IMR-90 (cell line): ENCODE measurements at regions not wholly inside any gene's neighbourhood (a gene's known extent, or its start where the extent isn't known, plus 50 kb on each side); places are given as distances from the start of the nearest gene placed in this dataset.

Experiments used
- ATAC-seq: fragments of 200-7000 bp; cut with Tn5 transposase; 2 replicates; pipeline ENCODE4 v1.9.1; 2020; ENCODE audit warnings: low read depth, mild to moderate bottlenecking, moderate library complexity
- BruUV-seq: library from RNA; stranded (reverse); fragments of 400-500 nt; replicated peaks from 2 replicates; lab custom pipeline; 2021; lab: Mats Ljungman, UMichigan
- CTCF ChIA-PET: fragments of 300-600 bp; formaldehyde crosslinking; extraction: SDS; loops from one replicate; lab custom pipeline; 2021; ENCODE audit warnings: antibody characterized with exemption; lab: Yijun Ruan, JAX
- POLR2A ChIA-PET: fragments of 300-600 bp; sonication (Branson Sonifier 250); formaldehyde crosslinking; loops from one replicate; lab custom pipeline; 2022; ENCODE audit warnings: antibody characterized with exemption; ENCODE audit not compliant: unreplicated experiment; lab: Charles Lee
- DNase-seq: peaks from one replicate; pipeline ENCODE4 v3.0.0; 2013
- H2AFZ ChIP-seq: replicated peaks from 2 replicates; pipeline ENCODE3; 2013; ENCODE audit warnings: low read length, mild to moderate bottlenecking; ENCODE audit not compliant: poor library complexity
- H2AK5ac ChIP-seq: 2 replicates; pipeline ENCODE4 v1.6.1; 2013; ENCODE audit warnings: low read depth, low read length, inconsistent platforms
- H2AK9ac ChIP-seq: replicated peaks from 2 replicates; pipeline ENCODE3; 2013; ENCODE audit warnings: mild to moderate bottlenecking, low read depth, low read length, moderate library complexity; ENCODE audit not compliant: poor library complexity
- H2BK120ac ChIP-seq: 2 replicates; pipeline ENCODE4 v1.6.1; 2013; ENCODE audit warnings: low read depth, low read length, inconsistent platforms
- H2BK15ac ChIP-seq: 3 replicates; pipeline ENCODE4 v1.6.1; 2013; ENCODE audit warnings: low read depth, low read length, inconsistent platforms
- H2BK20ac ChIP-seq: 2 replicates; pipeline ENCODE4 v1.6.1; 2013; ENCODE audit warnings: low read depth, mild to moderate bottlenecking, inconsistent platforms, low read length, moderate library complexity
- H2BK5ac ChIP-seq: 2 replicates; pipeline ENCODE4 v1.6.1; 2013; ENCODE audit warnings: mild to moderate bottlenecking, low read depth, low read length, inconsistent platforms; ENCODE audit not compliant: poor library complexity, severe bottlenecking
- H3K14ac ChIP-seq: replicated peaks from 2 replicates; pipeline ENCODE4 v1.6.1; 2013; ENCODE audit warnings: low read depth, low read length, inconsistent platforms
- H3K18ac ChIP-seq: 2 replicates; pipeline ENCODE4 v1.6.1; 2013; ENCODE audit warnings: low read depth, low read length, control low read depth
- H3K23ac ChIP-seq: 2 replicates; pipeline ENCODE4 v1.6.1; 2013; ENCODE audit warnings: low read depth, low read length, inconsistent platforms
- H3K27ac ChIP-seq: 2 replicates; pipeline ENCODE4 v1.5.1; 2013; ENCODE audit warnings: mild to moderate bottlenecking, control low read depth, low read length; ENCODE audit not compliant: insufficient read depth
- H3K27me3 ChIP-seq: 2 replicates; pipeline ENCODE4 v1.6.1; 2013; ENCODE audit warnings: low read length; ENCODE audit not compliant: control insufficient read depth, insufficient read depth
- H3K36me3 ChIP-seq: 2 replicates; pipeline ENCODE4 v1.6.1; 2013; ENCODE audit warnings: low read length, mixed read lengths; ENCODE audit not compliant: control insufficient read depth, insufficient read depth
- H3K4ac ChIP-seq: 2 replicates; pipeline ENCODE4 v1.6.1; 2013; ENCODE audit warnings: low read depth, low read length, inconsistent platforms
- H3K4me1 ChIP-seq: 2 replicates; pipeline ENCODE4 v1.6.1; 2013; ENCODE audit warnings: low read length, mixed read lengths; ENCODE audit not compliant: control insufficient read depth, insufficient read depth
- H3K4me2 ChIP-seq: 2 replicates; pipeline ENCODE4 v1.6.1; 2013; ENCODE audit warnings: low read depth, mild to moderate bottlenecking, control low read depth, low read length, moderate library complexity
- H3K4me3 ChIP-seq: 2 replicates; pipeline ENCODE4 v1.5.1; 2013; ENCODE audit warnings: low read depth, mild to moderate bottlenecking, control low read depth, low read length, moderate library complexity; ENCODE audit not compliant: insufficient read depth
- H3K56ac ChIP-seq: 2 replicates; pipeline ENCODE4 v1.6.1; 2013; ENCODE audit warnings: low read length, inconsistent platforms; ENCODE audit not compliant: insufficient read depth; ENCODE audit errors: extremely low read depth
- H3K79me1 ChIP-seq, 2 experiments: 2 replicates each; pipeline ENCODE4 v1.6.1; 2013; ENCODE audit warnings: low read length in 2 of 2, inconsistent platforms in 1 of 2, low read depth in 1 of 2
- H3K9ac ChIP-seq: 2 replicates; pipeline ENCODE4 v1.6.1; 2013; ENCODE audit warnings: low read depth, low read length, control low read depth
- H3K9me1 ChIP-seq: 2 replicates; pipeline ENCODE4 v1.6.1; 2013; ENCODE audit warnings: low read length, inconsistent platforms; ENCODE audit not compliant: insufficient read depth
- H3K9me3 ChIP-seq: 2 replicates; pipeline ENCODE4 v1.6.1; 2013; ENCODE audit warnings: low read length; ENCODE audit not compliant: control insufficient read depth, insufficient read depth
- H4K20me1 ChIP-seq: 2 replicates; pipeline ENCODE4 v1.6.1; 2013; ENCODE audit warnings: low read length, inconsistent platforms; ENCODE audit not compliant: insufficient read depth
- H4K5ac ChIP-seq: 2 replicates; pipeline ENCODE4 v1.6.1; 2013; ENCODE audit warnings: mild to moderate bottlenecking, low read depth, low read length, control low read depth
- H4K8ac ChIP-seq, 2 experiments: 2 replicates each; pipeline ENCODE4 v1.6.1; 2013; ENCODE audit warnings: low read depth in 2 of 2, low read length in 2 of 2, control low read depth in 1 of 2, inconsistent platforms in 1 of 2
- H4K91ac ChIP-seq: 2 replicates; pipeline ENCODE4 v1.6.1; 2013; ENCODE audit warnings: low read depth, low read length, inconsistent platforms; ENCODE audit not compliant: insufficient read depth
- CHD1 ChIP-seq: IDR thresholded peaks from 2 replicates; pipeline ENCODE4 v1.6.1; 2012; ENCODE audit warnings: low read depth, low read length, improper control_type of control experiment
- FOS ChIP-seq: fragments of 150-350 bp; IDR thresholded peaks from 2 replicates; pipeline ENCODE4 v1.6.1; 2016; ENCODE audit warnings: low read depth, low read length
- MAFK ChIP-seq: IDR thresholded peaks from 2 replicates; pipeline ENCODE4 v1.6.1; 2012; ENCODE audit warnings: low read depth, low read length, improper control_type of control experiment
- MXI1 ChIP-seq: IDR thresholded peaks from 2 replicates; pipeline ENCODE4 v1.6.1; 2012; ENCODE audit warnings: low read depth, mild to moderate bottlenecking, low read length, moderate library complexity, borderline replicate concordance
- NFE2L2 ChIP-seq: fragments of 150-350 bp; IDR thresholded peaks from 2 replicates; pipeline ENCODE4 v1.6.1; 2016; ENCODE audit warnings: low read depth, mild to moderate bottlenecking, low read length
- POLR2A ChIP-seq: IDR thresholded peaks from 2 replicates; pipeline ENCODE4 v1.6.1; 2012; ENCODE audit warnings: mild to moderate bottlenecking, low read depth, low read length
- RAD21 ChIP-seq: IDR thresholded peaks from 2 replicates; pipeline ENCODE4 v1.6.1; 2012; ENCODE audit warnings: low read length, improper control_type of control experiment
- RFX5 ChIP-seq: IDR thresholded peaks from 2 replicates; pipeline ENCODE4 v1.8.0; 2012; ENCODE audit warnings: low read depth, mild to moderate bottlenecking, low read length, moderate library complexity
- SMC3 ChIP-seq: fragments of 150-350 bp; IDR thresholded peaks from 2 replicates; pipeline ENCODE4 v1.6.1; 2016; ENCODE audit warnings: low read depth, mild to moderate bottlenecking, antibody characterized with exemption, low read length, moderate library complexity
- WGBS, 2 experiments: methylation state at CpG; one replicate each; pipeline versions ENCODE4 v1.1.5 to v1.1.7; 2013; ENCODE audit warnings: missing lambda C conversion rate in 2 of 2; ENCODE audit not compliant: insufficient read length in 1 of 2; ENCODE audit errors: extremely low coverage in 2 of 2; 5-methylcytosine and 5-hydroxymethylcytosine counted together
- dilution Hi-C: fragments of 300-500 bp; cut with HindIII; formaldehyde crosslinking; loops from one replicate; pipeline ENCODE4 v1.14.3; 2018; ENCODE audit warnings: low sequenced_read_pairs; ENCODE audit not compliant: unreplicated experiment
- in situ Hi-C: fragments of 300-500 bp; cut with MboI; formaldehyde crosslinking; loops from 3 replicates; pipeline ENCODE4 v1.14.3; 2019; ENCODE audit warnings: low sequenced_read_pairs, inconsistent platforms, mixed read lengths
- intact Hi-C: fragments of 100-400 bp; cut with micrococcal nuclease; formaldehyde crosslinking; loops from 2 replicates; pipeline ENCODE4 v1.10.0; 2022
- TF ChIP-seq, protein P1 (sequence below): fragments of 150-350 bp; IDR thresholded peaks from 2 replicates; pipeline ENCODE4 v1.6.1; 2016; ENCODE audit warnings: low read depth, mild to moderate bottlenecking, low read length, moderate library complexity, borderline replicate concordance

DNA sequence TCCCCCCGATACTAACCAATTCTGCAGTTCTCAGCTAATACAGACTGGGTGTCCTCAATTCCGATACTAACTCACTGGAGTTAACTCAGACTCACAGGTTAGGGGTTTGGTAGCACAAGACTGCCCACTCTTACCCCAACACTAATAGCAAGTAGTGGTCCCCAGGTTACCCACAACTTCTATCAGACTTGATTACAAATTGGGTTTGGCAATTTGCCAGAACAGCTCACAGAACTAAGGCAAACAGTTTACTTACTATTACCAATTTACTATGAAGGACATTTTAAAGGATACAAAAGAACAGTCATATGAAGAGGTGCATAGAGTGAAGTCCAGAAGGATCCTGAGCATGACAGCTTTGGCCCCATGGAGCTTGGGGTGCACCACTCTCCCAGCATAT lies 201.8 kb upstream of the VCX start:
- Histone ChIP-seq H3K14ac (no peak overlapping the region), H3K27me3 (no peaks in the 10 kb centered on the region), H3K56ac (no peak overlapping the region), H3K36me3 (no peaks in the 10 kb centered on the region), H3K79me1 (no peaks in the 10 kb centered on the region), H2BK15ac (no peak overlapping the region), H3K4me3 (no peak overlapping the region), H4K8ac (no peak overlapping the region), H2AK9ac (no peak overlapping the region), H3K9me3 (0 out of 2 replicates have a peak, but pooled peaks cover 1% of the 10 kb centered on the region), H2BK20ac (no peak overlapping the region), H3K4me1 (no peaks in the 10 kb centered on the region), H4K91ac (no peak overlapping the region), H4K5ac (no peak overlapping the region), H3K4ac (no peak overlapping the region), H3K27ac (no peak overlapping the region), H3K4me2 (no peak overlapping the region), H2BK5ac (no peak overlapping the region), H2BK120ac (no peak overlapping the region), H3K18ac (no peak overlapping the region), H4K20me1 (no peaks in the 10 kb centered on the region), H3K9ac (no peak overlapping the region), H3K23ac (no peak overlapping the region), H2AK5ac (no peak overlapping the region), H2AFZ (no peak overlapping the region), H3K9me1 (no peaks in the 10 kb centered on the region)
- in situ Hi-C loops: no loop called here
- TF ChIP-seq RAD21 (no peak), MAFK (no peak), POLR2A (no peak), NFE2L2 (no peak), FOS (no peak), RFX5 (no peak), SMC3 (no peak), CHD1 (no peak), MXI1 (no peak)
- TF ChIP-seq, protein P1, sequence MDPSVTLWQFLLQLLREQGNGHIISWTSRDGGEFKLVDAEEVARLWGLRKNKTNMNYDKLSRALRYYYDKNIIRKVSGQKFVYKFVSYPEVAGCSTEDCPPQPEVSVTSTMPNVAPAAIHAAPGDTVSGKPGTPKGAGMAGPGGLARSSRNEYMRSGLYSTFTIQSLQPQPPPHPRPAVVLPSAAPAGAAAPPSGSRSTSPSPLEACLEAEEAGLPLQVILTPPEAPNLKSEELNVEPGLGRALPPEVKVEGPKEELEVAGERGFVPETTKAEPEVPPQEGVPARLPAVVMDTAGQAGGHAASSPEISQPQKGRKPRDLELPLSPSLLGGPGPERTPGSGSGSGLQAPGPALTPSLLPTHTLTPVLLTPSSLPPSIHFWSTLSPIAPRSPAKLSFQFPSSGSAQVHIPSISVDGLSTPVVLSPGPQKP: no peak
- dilution Hi-C loops: no loop called here
- no TSS peak for BruUV-seq
- ATAC-seq: no peak
- DNase-seq: no peak
- no CpG with 5 or more reads among the region's 2 CpGs for WGBS, 2 experiments
- CTCF ChIA-PET: no interaction called here
- intact Hi-C loops: no loop called here
- POLR2A ChIA-PET: no interaction called here
